ENCODE measurements at regions not wholly inside any gene's neighbourhood (a gene's known extent, or its start where the extent isn't known, plus 50 kb on each side); places are given as distances from the start of the nearest gene placed in this dataset.

DNA sequence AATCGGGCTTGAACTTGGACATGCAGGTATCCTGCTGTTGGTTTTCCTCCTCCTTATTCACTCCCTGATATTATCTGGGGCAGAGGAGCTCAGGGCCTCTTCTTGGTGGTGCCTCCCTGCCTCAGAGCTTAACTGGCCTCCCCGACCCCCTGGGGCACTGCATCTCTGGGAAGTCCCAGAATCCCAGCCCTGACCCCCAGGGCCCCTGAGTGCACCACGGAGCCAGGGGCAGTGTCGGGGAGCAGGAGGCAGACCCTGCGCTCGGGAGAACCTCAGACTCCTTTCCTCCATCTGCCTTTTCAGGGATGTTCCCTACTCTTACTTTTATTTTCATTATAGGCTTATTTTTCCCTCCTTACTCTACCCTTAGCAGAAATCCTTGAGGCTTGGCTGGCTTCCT is 537.0 kb downstream of the BRD1 start:
- Mint-ChIP-seq H3K36me3 (ENCODE audit: low read depth) (peaks cover 4% of the 10 kb centered on the region), H3K27ac (no peak overlapping the region), H3K9me3 (peaks cover 77% of the 10 kb centered on the region), H3K4me1 (ENCODE audit: low read depth) (no peaks in the 10 kb centered on the region), H3K4me3 (no peak overlapping the region), H3K27me3 (ENCODE audit: insufficient read depth) (no peaks in the 10 kb centered on the region)
- no peak for DNase-seq
- TF ChIP-seq, protein P1, sequence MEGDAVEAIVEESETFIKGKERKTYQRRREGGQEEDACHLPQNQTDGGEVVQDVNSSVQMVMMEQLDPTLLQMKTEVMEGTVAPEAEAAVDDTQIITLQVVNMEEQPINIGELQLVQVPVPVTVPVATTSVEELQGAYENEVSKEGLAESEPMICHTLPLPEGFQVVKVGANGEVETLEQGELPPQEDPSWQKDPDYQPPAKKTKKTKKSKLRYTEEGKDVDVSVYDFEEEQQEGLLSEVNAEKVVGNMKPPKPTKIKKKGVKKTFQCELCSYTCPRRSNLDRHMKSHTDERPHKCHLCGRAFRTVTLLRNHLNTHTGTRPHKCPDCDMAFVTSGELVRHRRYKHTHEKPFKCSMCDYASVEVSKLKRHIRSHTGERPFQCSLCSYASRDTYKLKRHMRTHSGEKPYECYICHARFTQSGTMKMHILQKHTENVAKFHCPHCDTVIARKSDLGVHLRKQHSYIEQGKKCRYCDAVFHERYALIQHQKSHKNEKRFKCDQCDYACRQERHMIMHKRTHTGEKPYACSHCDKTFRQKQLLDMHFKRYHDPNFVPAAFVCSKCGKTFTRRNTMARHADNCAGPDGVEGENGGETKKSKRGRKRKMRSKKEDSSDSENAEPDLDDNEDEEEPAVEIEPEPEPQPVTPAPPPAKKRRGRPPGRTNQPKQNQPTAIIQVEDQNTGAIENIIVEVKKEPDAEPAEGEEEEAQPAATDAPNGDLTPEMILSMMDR (IDR thresholded peaks at IDR 0.05) = no peak

DNA sequence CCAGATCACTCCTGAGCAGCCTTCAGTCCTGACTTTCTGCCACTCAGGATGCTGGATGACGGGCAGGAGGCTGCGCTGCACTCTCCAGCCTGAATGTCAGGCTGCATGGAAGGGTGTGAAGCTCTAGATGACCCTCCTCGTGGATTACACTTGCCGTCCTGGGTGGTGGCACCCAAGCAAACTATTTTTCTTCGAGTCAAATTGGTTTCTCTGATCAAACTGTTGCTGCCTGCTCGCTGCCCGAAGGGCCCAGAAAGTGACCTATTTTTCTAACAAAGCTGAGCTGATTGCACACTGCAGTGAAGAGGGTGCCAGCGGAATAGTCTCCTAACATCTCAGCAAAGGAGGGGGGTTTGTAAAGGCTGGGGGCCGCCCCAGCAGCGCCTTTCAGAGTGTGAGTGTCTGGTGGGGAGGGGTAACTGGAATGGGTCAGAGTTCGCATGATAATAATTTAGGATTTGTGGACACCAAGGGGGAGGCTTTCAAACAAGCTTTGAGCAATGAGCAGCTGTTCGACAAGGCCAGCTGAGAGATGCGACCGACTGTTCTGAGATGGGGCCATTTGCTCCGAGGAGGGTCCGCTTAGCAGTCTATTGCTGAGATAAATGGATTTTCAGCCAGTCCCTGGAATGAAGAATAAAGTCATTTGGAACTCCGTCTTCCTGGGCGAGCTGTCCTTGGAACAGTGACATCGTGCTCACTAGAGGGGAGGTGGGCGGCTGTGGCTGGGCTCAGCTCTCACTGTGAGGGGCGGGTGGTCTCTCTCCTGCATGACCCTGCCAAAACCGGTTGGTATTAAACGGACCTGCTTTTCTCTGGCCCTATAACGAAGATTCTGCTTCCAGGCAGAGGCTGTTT is 537.6 kb downstream of the BRD1 start:
- Mint-ChIP-seq H3K4me1 (ENCODE audit: low read depth) (no peaks in the 10 kb centered on the region), H3K27ac (no peak overlapping the region), H3K36me3 (ENCODE audit: low read depth) (peaks cover 4% of the 10 kb centered on the region), H3K27me3 (ENCODE audit: insufficient read depth) (no peaks in the 10 kb centered on the region), H3K9me3 (peaks cover 77% of the 10 kb centered on the region), H3K4me3 (no peak overlapping the region)
- TF ChIP-seq, protein P1 (IDR thresholded peaks at IDR 0.05) = no peak
- no peak for DNase-seq

DNA sequence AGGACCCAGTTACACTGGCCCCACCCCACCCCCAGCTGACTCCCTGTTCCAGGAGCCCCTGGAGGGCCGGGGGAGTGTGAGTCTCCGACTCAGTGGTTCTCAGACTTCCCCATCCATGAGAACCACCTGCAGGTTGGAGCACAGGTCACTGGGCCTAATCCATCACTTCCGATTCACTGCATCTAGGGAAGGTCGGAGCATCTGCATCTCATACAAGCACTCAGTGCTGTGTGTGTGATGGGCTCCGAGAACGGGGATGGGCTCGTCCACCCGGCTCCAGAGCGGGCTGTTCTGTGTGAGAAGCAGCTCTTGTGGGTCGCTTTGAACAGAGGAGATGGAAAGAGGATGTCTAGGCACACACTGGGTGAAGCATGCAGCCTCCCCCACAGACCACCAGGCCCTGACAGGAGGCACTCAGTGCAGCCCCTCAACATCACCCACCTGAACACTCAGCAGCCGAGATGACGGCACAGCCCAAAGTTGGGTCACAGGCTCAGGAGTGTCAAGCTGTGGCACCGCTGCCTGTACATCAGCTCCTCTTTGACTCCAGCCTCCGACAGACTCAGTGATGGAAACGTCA is 541.4 kb downstream of the BRD1 start:
- H3K9me3 Mint-ChIP-seq = peaks cover 77% of the 10 kb centered on the region
- H3K27me3 Mint-ChIP-seq (ENCODE audit: insufficient read depth) = no peaks in the 10 kb centered on the region; the same call in none of the 2 replicates
- H3K4me3 Mint-ChIP-seq = no peak overlapping the region
- TF ChIP-seq, protein P1 (IDR thresholded peaks at IDR 0.05) = no peak
- DNase-seq = no peak
- H3K4me1 Mint-ChIP-seq (ENCODE audit: low read depth) = no peaks in the 10 kb centered on the region
- H3K36me3 Mint-ChIP-seq (ENCODE audit: low read depth) = peaks cover 16% of the 10 kb centered on the region
- no peak overlapping the region for H3K27ac Mint-ChIP-seq

DNA sequence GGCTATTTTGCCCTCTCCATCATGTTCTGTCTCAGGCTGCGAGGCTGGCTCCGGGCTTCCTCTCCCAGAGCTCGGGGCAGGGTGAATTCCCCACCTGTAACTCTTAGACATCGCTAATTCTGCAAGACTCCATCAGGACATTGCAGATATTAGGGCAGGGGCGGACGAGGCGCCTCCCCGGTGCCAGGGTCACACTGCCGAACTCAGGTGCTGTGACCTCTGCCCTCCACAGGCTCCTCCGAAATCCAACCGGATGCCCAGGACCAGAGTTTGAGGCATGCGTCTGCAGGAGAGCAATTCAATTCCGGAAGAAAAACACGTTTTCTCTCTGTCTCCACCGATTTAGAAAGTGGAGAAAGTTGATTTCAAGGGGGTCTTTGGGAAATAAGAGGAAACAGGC is 542.7 kb downstream of the BRD1 start:
- Mint-ChIP-seq H3K4me1 (ENCODE audit: low read depth) (no peaks in the 10 kb centered on the region), H3K27ac (no peak overlapping the region), H3K36me3 (ENCODE audit: low read depth) (peaks cover 25% of the 10 kb centered on the region), H3K4me3 (no peak overlapping the region), H3K9me3 (peaks cover 79% of the 10 kb centered on the region), H3K27me3 (ENCODE audit: insufficient read depth) (no peaks in the 10 kb centered on the region; the same call in none of the 2 replicates)
- no peak for DNase-seq
- TF ChIP-seq, protein P1 (IDR thresholded peaks at IDR 0.05) = no peak

DNA sequence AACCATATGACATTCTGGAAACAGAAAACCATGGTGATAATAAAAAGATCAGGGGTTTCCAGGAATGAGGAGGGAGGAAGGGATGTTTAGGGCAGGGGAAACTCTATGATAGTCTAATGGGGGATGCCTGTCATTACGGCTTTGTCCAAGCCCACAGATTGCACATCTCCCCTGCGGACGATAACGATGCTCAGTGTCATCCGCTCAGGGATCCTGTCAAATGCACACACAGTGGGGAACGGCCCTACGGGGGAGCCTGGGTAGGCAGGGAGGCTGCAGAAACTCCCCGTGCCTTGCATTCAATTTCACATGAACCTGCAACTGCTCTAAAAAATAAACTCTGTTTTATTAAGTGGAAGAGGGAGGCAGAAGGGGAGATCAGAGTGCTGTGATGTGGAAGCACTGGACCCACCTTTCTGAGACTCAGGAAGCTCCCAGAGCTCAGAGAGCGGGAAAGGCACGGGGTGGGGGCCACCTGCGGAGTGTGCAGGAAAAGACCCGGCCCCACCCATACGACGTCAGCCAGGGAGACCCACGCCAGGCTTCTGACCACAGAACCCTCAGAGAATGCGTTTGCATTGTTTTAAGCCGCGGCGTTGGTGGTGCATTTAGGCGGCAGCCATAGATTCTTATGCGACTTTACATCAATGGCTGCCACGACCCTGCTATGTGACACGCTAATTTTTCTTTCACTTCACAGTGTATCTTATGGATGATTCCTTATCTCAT is 543.5 kb downstream of the BRD1 start:
- Mint-ChIP-seq H3K27me3 (ENCODE audit: insufficient read depth) (no peaks in the 10 kb centered on the region; the same call in none of the 2 replicates), H3K4me1 (ENCODE audit: low read depth) (no peaks in the 10 kb centered on the region), H3K36me3 (ENCODE audit: low read depth) (peaks cover 25% of the 10 kb centered on the region), H3K4me3 (no peak overlapping the region), H3K9me3 (peaks cover 84% of the 10 kb centered on the region), H3K27ac (no peak overlapping the region)
- DNase-seq = no peak
- TF ChIP-seq, protein P1 (IDR thresholded peaks at IDR 0.05) = no peak
